HG03378 (cell line): ENCODE measurements at regions not wholly inside any gene's neighbourhood (a gene's known extent, or its start where the extent isn't known, plus 50 kb on each side); places are given as distances from the start of the nearest gene placed in this dataset.
"Not testable (repeated sequence)": the region's sequence is repeated elsewhere in the genome, so short reads cannot be mapped to it uniquely, and the experiment has no call there.

Source experiments
- ATAC-seq: cut with Tn5 transposase; IDR thresholded peaks from one replicate; pipeline ENCODE4 v1.9.1; 2021; ENCODE audit warnings: mild to moderate bottlenecking, moderate library complexity; ENCODE audit not compliant: unreplicated experiment

DNA sequence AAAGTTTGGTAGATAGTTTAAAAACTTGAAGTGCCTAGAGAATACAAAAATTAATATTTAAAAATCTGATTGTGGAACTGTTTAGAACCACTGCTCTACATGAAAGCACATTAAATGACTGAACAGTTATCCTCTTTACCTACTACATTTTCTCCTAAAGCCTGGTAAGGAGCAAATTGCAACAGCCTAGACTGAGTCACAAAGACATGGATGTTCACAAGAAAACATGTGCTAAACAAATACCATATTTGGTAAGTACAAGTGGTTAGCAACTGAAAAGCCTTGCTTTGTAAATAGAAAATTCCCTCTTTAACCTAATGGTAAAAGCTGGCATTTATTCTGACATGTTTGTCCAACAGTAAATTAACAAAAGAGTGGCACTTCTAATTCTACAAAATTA lies 203.1 kb downstream of the FBXO8 start:
- no peak for ATAC-seq

DNA sequence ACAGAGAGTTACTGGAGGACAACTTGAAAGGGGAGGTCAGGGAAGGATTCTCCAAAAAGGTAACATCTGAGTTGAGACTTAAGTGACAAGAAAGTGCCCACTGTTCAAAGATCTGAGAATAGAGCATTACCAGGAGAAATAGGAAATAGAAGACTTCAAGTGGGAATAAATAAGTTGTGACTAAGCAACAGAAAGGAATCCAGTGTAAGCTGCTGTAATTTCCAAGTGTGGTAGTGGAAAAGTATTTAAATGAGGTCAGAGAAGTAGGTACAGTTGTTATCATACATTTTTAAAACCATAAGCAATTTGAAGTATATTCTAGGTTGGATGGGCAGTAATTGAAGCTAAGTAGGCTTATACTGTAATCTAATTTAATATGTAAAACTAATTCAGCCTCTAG lies 211.9 kb downstream of the FBXO8 start:
- no peak for ATAC-seq

DNA sequence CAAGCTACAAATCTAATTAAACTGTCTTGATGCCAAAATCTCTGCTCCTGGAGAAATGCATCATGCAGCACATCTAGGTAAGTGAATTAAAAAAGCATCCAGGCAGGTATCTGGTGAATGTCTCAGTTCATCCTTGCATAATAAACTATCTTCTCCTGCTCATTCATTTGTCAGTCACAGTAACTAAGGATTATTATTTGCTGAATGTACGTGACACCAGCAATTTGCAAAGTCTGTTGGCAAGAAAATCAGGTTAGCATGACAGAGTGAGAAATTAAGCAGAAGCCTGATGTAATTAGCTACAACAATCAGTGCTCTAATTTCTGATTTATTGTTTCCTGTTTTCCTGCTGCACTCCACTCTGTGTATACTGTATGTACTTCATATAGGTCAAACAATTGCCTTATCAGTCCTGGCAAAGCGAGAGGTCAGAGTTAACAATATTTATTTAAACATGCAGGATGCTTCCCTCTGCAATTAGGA lies 213.6 kb downstream of the FBXO8 start:
- no peak for ATAC-seq

DNA sequence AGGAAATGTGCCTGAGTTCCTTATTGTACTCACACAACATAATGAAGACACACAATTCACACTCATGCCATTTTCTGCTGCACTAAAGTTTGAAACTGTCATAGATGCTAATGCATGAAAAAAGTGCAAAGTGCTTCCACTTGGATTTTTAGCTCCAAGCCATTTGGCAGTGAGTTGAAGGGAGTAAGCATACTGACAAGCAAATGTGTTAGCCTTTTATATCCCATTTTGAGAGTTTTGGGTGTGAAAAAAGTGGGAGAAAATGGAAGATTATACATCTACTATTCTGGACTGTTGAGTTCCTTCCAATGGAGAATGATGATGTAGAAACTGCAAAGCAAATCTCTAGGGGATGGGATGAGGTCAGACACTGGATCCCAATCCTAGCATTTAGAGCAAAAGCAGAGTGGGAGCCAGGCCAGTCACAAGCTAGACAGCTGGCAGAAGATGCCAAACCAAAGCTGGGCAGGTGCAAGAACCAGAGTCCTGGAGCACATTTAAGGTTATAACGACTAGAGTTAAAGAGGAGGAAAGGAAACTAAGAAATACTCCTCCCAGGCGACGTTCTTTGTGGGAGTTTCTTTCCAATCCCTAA lies 216.8 kb downstream of the FBXO8 start:
- ATAC-seq, result no peak

DNA sequence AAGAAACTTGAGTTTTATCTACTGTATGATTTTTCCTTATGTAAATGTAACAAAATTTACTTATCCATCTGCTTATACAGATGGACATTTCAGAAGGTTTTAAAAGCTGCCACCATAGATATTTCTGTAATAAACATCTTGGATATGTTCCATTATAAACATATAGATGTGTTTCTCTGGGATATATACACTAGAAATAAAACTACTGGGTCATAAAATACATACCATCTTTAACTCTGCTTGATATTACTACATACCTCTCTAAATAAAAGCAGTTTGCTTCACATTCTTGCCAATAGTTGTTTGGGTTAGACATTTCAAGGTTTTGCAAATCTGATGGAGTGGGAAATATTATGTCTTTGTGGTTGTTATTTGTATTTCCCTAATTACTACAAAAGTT lies 220.6 kb downstream of the FBXO8 start:
- ATAC-seq, result no peak

DNA sequence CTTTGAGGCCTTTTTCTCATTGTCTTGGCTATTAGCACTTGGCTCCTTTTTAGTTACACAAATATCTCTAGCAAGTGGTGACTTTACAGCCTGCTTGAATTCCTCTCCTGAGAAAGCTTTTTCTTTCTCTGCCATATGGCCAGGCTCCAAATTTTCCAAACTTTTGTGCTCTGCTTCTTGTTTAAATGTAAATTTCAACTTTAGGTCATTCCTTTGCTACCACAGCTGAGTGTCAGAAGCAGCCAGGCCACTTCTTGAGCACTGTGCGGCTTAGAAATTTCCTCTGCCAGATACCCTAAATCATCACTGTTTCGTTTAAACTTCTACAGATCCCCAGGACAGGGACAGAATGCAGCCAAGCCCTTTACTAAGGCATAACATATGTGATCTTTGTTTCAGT lies 222.4 kb downstream of the FBXO8 start:
- ATAC-seq, result no peak

DNA sequence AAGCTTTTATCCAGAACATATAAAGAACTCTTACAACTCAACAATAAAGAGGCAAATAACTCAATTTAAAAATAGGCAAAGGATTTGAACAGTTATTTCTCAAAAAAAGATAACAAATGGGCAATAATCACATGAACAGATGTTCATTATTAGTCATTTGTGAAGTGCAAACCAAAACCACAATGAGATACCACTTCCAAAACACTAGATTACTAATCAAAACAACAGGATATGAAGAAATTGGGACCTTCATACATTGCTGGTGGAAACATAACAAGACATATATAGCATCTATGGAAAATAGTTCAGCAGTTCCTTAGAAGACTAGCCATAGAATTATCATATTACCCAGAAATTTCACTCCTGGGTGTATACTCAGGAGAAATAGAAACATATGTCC lies 224.6 kb downstream of the FBXO8 start:
- ATAC-seq, result peak; percentile 64

DNA sequence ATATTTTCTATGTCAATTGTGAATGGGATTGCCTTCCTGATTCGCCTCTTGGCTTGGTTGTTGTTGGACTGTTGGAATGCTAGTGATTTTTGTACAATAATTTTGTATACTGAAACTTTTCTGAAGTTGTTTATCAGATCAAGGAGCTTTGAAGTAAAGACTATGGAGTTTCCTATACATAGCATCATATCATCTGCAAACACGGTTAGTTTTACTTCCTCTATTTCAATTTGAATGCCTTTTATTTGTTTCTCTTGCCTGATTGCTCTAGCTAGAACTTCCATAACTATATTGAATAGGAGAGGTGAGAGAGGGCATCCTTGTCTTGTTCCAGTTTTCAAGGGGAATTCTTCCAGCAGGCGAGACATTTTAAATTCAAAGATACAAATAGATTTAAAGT lies 226.5 kb downstream of the FBXO8 start:
- no peak for ATAC-seq

DNA sequence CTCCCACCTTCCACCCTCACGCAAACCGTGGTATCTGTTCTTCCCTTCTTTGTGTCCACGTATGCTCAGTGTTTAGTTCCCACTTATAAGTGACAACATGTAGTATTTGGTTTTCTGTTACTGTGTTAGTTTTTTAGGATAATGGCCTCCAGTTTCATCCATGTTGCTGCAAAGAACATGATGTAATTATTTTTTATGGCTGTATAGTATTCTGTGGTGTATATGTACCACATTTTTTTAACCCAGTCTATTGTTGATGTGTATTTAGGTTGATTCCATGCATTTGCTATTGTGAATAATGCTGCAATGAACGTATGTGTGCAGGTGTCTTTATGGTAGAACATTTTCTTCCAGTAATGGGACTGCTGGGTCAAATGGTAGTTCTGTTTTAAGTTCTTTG lies 228.1 kb downstream of the FBXO8 start:
- no peak for ATAC-seq

DNA sequence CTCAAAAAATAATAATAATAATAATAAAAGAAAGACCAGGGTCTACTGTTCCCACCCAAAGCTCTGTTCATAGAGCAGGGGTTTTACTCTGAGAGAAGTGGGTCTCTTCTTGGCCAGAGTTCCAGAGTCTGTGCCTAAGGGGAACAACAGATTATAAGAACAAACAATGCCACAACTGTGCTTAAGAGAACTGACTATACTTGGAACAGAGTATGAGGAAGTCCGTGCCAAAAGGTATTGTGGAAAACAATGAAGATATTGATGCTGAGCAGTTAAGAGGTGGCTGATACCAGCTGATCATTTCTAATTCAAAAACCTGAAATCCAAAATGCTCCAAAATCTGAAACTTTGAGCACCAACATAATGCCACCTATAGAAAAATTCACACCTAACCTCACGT lies 229.6 kb downstream of the FBXO8 start:
- no peak for ATAC-seq

DNA sequence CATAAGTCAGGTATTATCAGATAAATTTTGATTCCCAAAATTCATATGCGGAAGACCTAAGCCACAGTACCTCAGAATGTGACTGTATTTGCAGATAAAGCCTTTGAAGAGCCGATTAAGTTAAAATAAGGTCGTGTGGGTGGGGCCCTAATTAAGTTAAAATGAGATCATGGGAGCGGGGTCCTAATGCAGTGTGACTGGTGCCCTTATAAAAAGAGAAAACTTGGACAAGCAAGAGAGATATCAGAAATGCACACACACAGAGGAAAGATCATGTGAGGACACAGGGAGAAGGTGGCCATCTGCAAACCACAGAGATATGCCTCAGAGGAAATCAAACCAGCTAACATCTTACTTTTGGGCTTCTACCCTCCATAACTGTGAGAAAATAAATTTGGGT lies 236.1 kb downstream of the FBXO8 start:
- no peak for ATAC-seq

DNA sequence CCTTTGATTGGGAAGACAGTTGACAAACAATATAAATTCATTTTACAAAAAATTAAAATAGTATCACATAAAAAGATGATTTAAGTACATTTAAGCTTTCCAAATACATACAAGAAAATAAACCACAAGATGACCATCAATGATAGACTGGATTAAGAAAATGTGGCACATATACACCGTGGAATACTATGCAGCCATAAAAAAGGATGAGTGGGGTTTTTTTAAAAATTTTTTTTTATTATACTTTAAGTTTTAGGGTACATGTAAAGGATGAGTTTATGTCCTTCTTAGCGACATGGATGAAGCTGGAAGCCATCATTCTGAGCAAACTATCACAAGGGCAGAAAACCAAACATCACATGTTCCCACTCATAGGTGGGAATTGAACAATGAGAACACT lies 237.6 kb downstream of the FBXO8 start:
- not testable (repeated sequence) for ATAC-seq

DNA sequence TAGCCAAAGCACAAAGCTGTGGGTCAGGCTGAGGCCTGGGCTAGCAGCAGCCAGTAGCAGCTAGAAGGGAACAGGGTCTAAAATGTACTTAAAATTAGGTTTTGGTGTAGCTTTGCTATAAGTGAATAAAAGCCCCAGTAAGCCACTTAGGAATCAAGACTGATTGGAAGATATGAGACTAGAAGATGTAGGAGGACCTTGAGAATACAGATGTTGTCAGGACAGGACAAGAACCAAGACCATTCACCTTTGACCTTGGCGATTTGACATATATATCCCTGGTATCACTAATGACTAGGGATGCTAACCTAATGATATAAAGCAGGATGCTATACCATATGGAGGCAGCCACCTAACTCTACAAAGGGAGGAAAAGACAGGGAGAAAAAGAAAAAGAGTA lies 238.1 kb downstream of the FBXO8 start:
- ATAC-seq, result no peak

DNA sequence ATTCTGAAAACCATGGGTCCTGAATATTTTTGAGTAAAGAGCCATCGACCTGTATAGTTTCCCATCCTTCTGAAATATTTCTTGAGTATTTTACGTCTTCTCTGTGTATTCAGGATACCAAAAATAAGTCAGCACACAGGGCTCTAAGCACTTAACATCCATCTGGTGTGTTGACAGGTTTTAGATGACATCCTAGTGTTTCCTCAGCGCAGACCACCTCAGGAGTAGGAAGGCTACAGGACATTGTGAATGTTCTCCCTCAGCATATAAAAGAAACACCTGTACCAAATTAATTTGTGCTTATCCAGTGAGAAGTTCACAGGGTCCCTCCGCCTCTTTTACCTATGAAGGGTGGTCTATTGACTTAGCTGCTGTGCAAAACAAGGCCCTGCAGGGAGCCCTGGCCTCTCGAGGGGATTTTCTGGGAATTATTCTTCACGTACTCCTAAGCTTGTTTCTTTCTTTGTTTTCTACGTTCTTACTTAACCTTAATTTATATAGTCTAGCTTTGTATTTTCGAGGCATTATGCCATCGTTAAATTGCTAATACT lies 241.8 kb downstream of the FBXO8 start:
- ATAC-seq, result no peak

DNA sequence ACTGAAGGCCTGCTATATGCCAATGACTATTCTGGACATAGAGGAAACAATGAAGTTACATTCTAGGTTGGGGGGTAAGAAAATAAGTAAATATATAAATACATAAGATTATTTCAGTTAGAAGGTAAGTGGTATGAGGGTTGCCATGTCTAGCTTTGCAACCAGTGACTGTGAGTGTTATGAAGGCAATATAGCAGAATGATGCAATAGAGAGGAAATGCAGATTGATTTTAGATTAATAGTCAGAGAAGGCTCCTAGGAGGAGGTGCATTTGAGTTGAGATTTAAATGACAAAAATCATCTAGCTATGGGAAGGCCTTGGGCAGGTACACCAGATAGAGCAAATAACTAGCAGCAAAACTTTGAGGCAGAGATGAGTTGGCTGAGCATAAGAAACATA lies 243.2 kb downstream of the FBXO8 start:
- no peak for ATAC-seq

DNA sequence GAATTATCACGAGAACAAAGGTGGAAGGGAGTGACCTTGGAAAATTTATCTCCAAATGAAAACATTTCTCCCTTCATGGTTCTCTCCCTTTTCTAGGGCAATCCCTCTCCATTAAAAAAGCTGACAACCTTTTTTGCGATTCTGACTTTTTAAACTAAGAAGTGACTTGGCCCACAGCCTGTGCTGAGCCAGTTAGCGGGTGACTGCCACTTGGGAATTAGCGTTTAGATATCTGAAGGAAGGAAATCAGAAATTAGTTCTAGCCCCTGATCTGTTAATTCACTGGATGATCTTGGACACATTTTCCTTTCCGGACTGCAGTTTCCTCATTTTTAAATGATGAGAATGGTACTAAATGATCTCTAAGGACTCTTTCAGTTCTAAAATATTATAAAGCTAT lies 245.0 kb downstream of the FBXO8 start:
- no peak for ATAC-seq

DNA sequence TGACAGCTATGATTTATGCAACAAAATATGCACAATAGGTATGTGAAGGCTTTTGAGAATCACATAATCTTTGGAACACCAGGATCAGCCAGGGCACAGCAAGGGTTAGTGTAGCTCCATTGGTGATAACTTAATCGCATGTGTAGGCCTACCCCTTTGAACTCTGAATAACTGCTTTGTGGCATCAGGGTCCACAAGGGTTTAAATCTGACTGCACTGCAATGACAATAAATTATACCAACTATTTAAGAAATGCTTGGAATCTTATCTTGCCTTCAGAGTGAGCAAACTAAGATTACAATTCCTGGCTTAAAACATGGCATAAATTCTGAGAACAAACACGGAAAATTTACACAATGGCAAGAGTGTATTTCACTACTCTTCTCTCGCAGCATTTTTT lies 245.8 kb downstream of the FBXO8 start:
- no peak for ATAC-seq

DNA sequence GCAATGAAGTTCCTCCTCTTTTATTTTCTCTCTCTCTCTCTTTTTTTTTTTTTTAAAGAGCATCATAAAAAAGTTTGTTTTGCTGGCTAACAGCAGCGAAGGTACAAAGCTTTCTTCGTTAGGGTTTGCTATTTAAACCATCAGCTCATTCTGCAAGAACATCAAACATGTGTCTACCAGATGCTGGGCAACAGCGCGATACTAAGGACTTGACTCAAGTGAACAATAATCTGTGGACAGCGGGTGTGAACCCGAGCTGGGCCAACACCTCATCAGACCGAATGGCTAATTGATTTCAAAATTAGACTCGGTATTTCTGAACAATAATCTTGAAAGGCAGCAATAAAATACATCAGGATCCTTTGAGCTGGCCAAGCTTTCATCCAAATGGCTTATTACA lies 246.4 kb downstream of the FBXO8 start:
- no peak for ATAC-seq

DNA sequence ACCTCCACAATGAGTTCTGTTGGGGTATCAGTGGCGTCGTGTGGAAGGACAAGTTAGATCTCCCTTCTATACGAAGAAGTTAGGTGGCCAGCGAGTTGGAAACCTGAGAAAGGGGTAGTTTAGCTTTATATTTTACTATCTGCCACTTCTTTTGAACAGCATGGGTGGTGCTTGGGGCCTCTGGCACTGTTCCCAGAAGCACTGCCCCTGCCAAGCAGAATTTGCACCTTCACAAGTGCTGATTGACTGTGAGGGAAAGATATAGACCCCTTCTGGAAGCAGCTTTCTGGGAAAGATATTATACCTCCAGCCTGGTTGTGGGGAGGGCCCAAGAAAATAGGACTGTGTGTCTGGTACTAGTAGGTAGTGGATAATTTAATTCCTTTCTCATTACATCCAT lies 246.9 kb downstream of the FBXO8 start:
- ATAC-seq, result no peak

DNA sequence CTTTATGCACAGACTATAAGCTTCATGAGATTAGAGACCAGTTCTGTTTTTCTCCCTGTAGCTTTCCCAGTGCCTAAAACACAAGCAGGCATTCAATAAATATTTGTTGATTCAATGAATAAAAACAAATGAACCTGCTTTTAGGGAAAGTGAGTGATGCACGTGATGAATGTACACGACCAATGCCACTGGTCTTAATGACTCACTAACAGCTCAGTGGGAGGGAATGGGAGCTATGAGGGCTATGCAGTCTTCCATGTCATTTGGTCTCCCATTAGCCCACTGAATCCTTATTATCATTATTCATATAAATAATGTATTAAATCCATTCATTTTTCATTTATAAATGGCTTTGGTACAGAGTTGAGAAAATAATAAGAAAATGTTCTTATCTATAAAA lies 247.4 kb downstream of the FBXO8 start:
- no peak for ATAC-seq

DNA sequence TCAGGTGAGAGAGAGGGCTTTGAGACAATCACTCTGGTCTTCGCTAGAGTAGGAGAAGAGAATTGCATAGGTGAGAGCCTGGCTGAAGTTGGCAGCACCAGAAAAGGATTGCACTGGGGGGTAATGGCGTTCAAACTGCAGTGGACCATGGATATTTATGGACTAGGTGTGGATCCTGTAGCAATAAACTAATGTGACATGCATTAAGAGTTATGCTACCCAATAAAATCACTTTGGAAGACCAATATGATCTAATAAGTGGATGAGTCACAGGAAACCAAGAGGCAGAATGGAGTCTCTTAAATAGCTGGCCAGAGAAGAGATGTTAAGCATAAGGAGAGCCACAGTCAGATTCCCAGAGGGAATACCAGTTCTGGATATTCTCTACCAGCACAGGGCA lies 259.8 kb downstream of the FBXO8 start:
- no peak for ATAC-seq

DNA sequence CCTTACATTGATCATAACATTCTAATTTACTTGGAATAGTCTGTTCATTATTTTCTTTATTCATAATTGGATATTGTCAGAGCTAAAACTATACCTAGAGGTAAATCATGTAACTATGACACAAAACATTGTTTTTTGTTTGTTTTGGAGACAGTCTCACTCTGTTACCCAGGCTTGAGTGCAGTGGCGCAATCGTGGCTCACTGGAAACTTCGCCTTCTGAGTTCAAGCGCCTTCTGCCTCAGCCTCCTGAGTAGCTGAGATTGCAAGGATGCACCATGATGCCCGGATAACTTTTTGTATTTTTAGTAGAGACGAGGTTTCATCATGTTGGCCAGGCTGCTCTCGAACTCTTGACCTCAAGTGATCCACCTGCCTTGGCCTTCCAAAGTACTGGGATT lies 265.2 kb downstream of the FBXO8 start:
- ATAC-seq, result no peak

DNA sequence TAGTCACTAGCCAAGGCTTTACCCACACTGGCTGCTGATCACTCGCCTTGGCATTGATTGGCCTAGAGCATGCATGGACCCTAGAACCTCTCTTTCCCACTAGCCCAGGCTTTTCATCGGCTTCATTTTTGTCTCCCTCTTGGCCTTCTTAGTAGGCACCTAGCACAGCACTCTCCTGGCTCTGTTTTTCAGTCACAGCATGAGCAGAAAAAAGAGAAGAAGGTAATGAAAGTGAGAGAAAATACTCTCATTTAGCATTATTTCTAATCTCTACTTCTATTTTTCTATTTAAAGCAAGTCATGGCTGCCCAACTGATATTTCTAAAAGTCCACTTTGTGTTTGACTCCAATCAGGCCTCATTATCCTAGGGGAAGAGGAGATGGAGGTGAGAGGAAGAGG lies 267.2 kb downstream of the FBXO8 start:
- ATAC-seq, result no peak
